ENCODE measurements at regions not wholly inside any gene's neighbourhood (a gene's known extent, or its start where the extent isn't known, plus 50 kb on each side); places are given as distances from the start of the nearest gene placed in this dataset.

DNA sequence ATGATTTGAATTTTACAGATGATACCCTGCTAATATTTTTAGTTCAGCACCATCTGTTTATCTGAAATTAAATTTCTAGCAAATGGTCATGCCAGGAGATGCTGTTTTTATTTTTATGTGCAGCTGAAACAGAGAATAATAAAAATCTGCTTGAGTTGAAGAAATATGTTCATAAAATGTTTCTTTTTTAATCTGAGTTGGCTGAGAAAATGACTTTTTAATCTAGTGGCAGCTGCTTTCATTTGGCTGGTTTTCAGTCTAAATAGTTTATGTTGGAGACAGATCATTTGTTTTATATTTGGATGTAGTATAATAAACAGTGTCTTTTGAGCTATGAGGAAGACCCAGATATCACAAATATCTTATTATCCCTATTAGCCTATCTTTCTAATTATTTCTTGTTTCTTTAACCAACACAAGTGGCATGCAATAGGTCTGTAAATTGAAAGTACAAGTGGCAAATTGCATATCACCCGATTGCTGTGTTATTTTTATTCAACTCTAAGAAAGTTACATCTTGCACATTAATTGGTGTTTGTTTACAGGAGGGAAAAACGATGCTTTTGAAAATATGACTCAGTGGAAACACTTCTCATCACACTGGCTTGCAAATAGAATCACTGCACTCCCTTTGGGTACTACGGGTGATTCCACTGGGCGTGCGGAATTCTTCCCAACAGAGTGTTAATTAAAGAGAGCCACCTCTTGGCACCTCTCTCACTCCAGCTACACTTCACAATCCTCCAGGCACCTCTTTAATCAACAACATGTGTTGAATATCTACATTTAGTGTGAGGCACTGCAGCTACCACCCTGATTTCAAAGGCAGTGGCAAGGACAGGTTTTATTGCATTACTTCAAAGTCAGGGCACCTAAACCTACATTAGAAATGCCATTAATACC lies 51.7 kb upstream of the AP1S2 start:
- DNase-seq (no peak), ATAC-seq (ENCODE audit: poor library complexity) (no peak)
- ChIA-PET CTCF (no interaction called here), POLR2A (no interaction called here)
- Mint-ChIP-seq H3K9me3 (no peaks in the 10 kb centered on the region), H3K4me3 (no peak overlapping the region), H3K36me3 (ENCODE audit: low read depth) (no peaks in the 10 kb centered on the region), H3K4me1 (ENCODE audit: low read depth) (no peaks in the 10 kb centered on the region), H3K27ac (no peak overlapping the region), H3K27me3 (no peaks in the 10 kb centered on the region)
- no peaks in the 10 kb centered on the region for H3K4me1 ChIP-seq (ENCODE audit: insufficient read depth, low read length)
- H3K9me3 ChIP-seq (ENCODE audit: control insufficient read depth in 1 of 2, insufficient read depth in 1 of 2, low read length in 2 of 2): no peaks in the 10 kb centered on the region
- no peaks in the 10 kb centered on the region for H3K27me3 ChIP-seq (ENCODE audit: control insufficient read depth in 1 of 2, insufficient read depth in 2 of 2, low read length in 2 of 2)
- no peaks in the 10 kb centered on the region for H3K36me3 ChIP-seq (ENCODE audit: insufficient read depth, low read length)
- intact Hi-C loops (cut with DNase I, micrococcal nuclease): no loop called here
- no peak overlapping the region for H3K27ac ChIP-seq (ENCODE audit: low read depth in 1 of 2, low read length in 2 of 2)
- TF ChIP-seq, protein P1, sequence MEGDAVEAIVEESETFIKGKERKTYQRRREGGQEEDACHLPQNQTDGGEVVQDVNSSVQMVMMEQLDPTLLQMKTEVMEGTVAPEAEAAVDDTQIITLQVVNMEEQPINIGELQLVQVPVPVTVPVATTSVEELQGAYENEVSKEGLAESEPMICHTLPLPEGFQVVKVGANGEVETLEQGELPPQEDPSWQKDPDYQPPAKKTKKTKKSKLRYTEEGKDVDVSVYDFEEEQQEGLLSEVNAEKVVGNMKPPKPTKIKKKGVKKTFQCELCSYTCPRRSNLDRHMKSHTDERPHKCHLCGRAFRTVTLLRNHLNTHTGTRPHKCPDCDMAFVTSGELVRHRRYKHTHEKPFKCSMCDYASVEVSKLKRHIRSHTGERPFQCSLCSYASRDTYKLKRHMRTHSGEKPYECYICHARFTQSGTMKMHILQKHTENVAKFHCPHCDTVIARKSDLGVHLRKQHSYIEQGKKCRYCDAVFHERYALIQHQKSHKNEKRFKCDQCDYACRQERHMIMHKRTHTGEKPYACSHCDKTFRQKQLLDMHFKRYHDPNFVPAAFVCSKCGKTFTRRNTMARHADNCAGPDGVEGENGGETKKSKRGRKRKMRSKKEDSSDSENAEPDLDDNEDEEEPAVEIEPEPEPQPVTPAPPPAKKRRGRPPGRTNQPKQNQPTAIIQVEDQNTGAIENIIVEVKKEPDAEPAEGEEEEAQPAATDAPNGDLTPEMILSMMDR (IDR thresholded peaks at IDR 0.05): no peak
- H3K4me3 ChIP-seq (ENCODE audit: low read length): no peak overlapping the region
